Ishikawa (cell line): ENCODE measurements at regions not wholly inside any gene's neighbourhood (a gene's known extent, or its start where the extent isn't known, plus 50 kb on each side); places are given as distances from the start of the nearest gene placed in this dataset.

Experiments used
- CEBPB ChIP-seq: IDR thresholded peaks from 2 replicates; pipeline ENCODE4 v1.6.1; 2012
- CREB1 ChIP-seq: IDR thresholded peaks from 2 replicates; pipeline ENCODE4 v1.6.1; 2012; ENCODE audit warnings: low read depth
- MAX ChIP-seq: IDR thresholded peaks from 2 replicates; pipeline ENCODE4 v1.6.1; 2012
- RAD21 ChIP-seq: IDR thresholded peaks from 2 replicates; pipeline ENCODE4 v1.6.1; 2012; ENCODE audit warnings: low read depth
- TAF1 ChIP-seq: IDR thresholded peaks from 2 replicates; pipeline ENCODE4 v1.6.1; 2012; ENCODE audit warnings: low read depth, mild to moderate bottlenecking

- TF ChIP-seq RAD21: no peak
- TF ChIP-seq MAX: no peak
- TF ChIP-seq CREB1: no peak
- TF ChIP-seq CEBPB: no peak
- no peak for TF ChIP-seq TAF1
Measured at GRCh38 chr20:37636212-37636975, 57.4 kb upstream of the CTNNBL1 start.
